PC-9 (cell line): ENCODE measurements at regions not wholly inside any gene's neighbourhood (a gene's known extent, or its start where the extent isn't known, plus 50 kb on each side); places are given as distances from the start of the nearest gene placed in this dataset.

Experiments
- BruUV-seq: library from RNA; stranded (reverse); fragments of 400-500 nt; replicated peaks from 2 replicates; lab custom pipeline; 2021; lab: Mats Ljungman, UMichigan
- CTCF ChIA-PET: fragments of 300-600 bp; sonication (Branson Sonifier 250); formaldehyde crosslinking; loops from one replicate; lab custom pipeline; 2022; ENCODE audit warnings: antibody characterized with exemption; lab: Charles Lee
- POLR2A ChIA-PET: fragments of 300-600 bp; sonication (Branson Sonifier 250); formaldehyde crosslinking; loops from one replicate; lab custom pipeline; 2022; ENCODE audit warnings: antibody characterized with exemption; ENCODE audit not compliant: unreplicated experiment; lab: Charles Lee
- DNase-seq, 2 experiments: peaks; one replicate each; pipeline versions ENCODE4 v3.0.0 to v3.0.0-alpha.2; 2015 to 2022; ENCODE audit warnings: mixed read lengths in 1 of 2
- H2AFZ ChIP-seq: fragments of 200-600 bp; sonication (generic); 2 replicates; pipeline ENCODE4 v1.8.1; 2017; ENCODE audit warnings: antibody characterized with exemption
- H3F3A ChIP-seq: fragments of 200-600 bp; sonication (generic); 2 replicates; pipeline ENCODE4 v1.8.1; 2017; ENCODE audit warnings: antibody characterized with exemption, mild to moderate bottlenecking, low read depth; ENCODE audit not compliant: insufficient read depth
- H3K27ac ChIP-seq: fragments of 200-600 bp; sonication (generic); 2 replicates; pipeline ENCODE4 v1.6.1; 2016; ENCODE audit warnings: mixed run types
- H3K27me3 ChIP-seq: fragments of 200-600 bp; sonication (generic); 2 replicates; pipeline ENCODE4 v1.6.1; 2016; ENCODE audit warnings: low read depth, mixed run types; ENCODE audit not compliant: insufficient read depth
- H3K36me3 ChIP-seq: fragments of 200-600 bp; sonication (generic); 2 replicates; pipeline ENCODE4 v1.6.1; 2016; ENCODE audit warnings: low read depth, mixed run types
- H3K4me1 ChIP-seq: fragments of 200-600 bp; sonication (generic); replicated peaks from 2 replicates; pipeline ENCODE4 v1.6.1; 2016; ENCODE audit warnings: mixed run types; ENCODE audit not compliant: insufficient read depth
- H3K4me2 ChIP-seq: fragments of 200-600 bp; sonication (generic); 2 replicates; pipeline ENCODE4 v1.6.1; 2017; ENCODE audit warnings: mixed run types
- H3K4me3 ChIP-seq: fragments of 200-600 bp; sonication (generic); 2 replicates; pipeline ENCODE4 v1.6.1; 2016; ENCODE audit warnings: mixed run types
- H3K79me2 ChIP-seq: fragments of 200-600 bp; sonication (generic); 2 replicates; pipeline ENCODE4 v1.6.1; 2017; ENCODE audit warnings: low read depth, mixed run types
- H3K9me2 ChIP-seq: fragments of 200-600 bp; sonication (generic); 2 replicates; pipeline ENCODE4 v1.8.1; 2017; ENCODE audit warnings: mild to moderate bottlenecking; ENCODE audit not compliant: insufficient read depth
- H3K9me3 ChIP-seq: fragments of 200-600 bp; sonication (generic); 2 replicates; pipeline ENCODE4 v1.8.1; 2016; ENCODE audit warnings: low read depth; ENCODE audit not compliant: insufficient read depth
- H4K20me1 ChIP-seq: fragments of 200-600 bp; sonication (generic); 2 replicates; pipeline ENCODE4 v1.8.1; 2017; ENCODE audit not compliant: insufficient read depth
- EZH2 ChIP-seq: fragments of 200-600 bp; sonication (generic); IDR thresholded peaks from 2 replicates; pipeline ENCODE4 v1.8.0; 2017; ENCODE audit warnings: antibody characterized with exemption, low read depth
- intact Hi-C: fragments of 100-400 bp; cut with micrococcal nuclease; formaldehyde crosslinking; loops from one replicate; pipeline ENCODE4 v1.10.0; 2022; ENCODE audit not compliant: unreplicated experiment
- TF ChIP-seq, protein P1 (sequence below): fragments of 200-600 bp; sonication (generic); conservative IDR thresholded peaks from 2 replicates; pipeline ENCODE4 v1.6.1; 2017; ENCODE audit warnings: mixed run types, antibody characterized with exemption, mild to moderate bottlenecking, moderate library complexity

DNA sequence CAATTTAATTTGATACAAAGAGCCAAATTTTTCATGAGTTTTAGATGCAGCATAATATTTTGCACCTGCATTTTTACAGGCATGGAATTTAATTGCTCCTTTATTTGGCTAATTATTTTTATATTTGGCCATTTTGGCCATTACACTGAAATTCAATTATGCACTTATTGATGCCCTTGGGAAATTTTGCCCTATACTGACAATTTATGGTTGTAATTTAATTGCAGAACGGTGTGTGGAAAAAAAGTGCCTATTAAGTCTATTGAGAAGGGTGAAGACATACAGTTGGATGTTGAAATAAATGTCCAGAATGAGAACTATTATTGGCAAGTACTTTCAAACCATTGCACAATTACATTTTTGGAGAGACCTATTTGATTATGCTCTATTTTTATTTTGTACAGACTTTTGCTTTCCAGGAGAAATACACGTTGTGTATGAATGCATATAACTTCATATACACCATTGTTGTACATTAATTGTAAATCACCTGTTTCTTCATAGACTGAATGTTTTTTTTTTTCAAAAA lies 1319.3 kb upstream of the CDH2 start:
- POLR2A ChIA-PET: no interaction called here

DNA sequence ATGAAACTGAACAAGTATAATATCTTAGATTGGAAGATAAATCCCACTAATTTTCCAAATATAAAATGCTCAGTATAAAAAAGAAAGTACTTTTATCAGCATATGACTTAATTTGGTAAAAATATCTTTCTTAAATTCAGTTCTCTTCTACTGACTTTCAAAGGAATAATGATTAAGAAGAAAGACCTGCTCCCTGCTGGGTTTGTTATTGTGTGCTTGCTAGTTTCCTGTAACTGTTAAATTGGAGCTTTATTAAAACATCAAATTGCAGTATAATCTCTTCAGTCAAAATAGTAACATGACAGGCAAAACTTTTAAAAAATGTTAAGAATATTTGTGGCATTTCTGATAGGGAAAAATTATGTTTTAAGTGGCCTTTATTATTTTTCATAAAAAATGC lies 1317.4 kb upstream of the CDH2 start:
- POLR2A ChIA-PET: no interaction called here
- Histone ChIP-seq H3K27me3 (no peaks in the 10 kb centered on the region), H3K27ac (no peak overlapping the region), H3K79me2 (no peaks in the 10 kb centered on the region), H3F3A (no peaks in the 10 kb centered on the region), H3K9me3 (no peaks in the 10 kb centered on the region), H3K4me2 (no peak overlapping the region), H3K9me2 (no peaks in the 10 kb centered on the region), H3K36me3 (no peaks in the 10 kb centered on the region), H3K4me1 (no peaks in the 10 kb centered on the region), H4K20me1 (no peaks in the 10 kb centered on the region), H3K4me3 (no peak overlapping the region), H2AFZ (no peak overlapping the region)
- no peak for DNase-seq
- CTCF ChIA-PET: no interaction called here
- intact Hi-C loops: no loop called here
- no TSS peak for BruUV-seq
- TF ChIP-seq, protein P1, sequence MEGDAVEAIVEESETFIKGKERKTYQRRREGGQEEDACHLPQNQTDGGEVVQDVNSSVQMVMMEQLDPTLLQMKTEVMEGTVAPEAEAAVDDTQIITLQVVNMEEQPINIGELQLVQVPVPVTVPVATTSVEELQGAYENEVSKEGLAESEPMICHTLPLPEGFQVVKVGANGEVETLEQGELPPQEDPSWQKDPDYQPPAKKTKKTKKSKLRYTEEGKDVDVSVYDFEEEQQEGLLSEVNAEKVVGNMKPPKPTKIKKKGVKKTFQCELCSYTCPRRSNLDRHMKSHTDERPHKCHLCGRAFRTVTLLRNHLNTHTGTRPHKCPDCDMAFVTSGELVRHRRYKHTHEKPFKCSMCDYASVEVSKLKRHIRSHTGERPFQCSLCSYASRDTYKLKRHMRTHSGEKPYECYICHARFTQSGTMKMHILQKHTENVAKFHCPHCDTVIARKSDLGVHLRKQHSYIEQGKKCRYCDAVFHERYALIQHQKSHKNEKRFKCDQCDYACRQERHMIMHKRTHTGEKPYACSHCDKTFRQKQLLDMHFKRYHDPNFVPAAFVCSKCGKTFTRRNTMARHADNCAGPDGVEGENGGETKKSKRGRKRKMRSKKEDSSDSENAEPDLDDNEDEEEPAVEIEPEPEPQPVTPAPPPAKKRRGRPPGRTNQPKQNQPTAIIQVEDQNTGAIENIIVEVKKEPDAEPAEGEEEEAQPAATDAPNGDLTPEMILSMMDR: no peak

More for the DNA sequence above, 1319.3 kb upstream of the CDH2 start:
- H3K27me3 ChIP-seq: no peaks in the 10 kb centered on the region
- H3K4me2 ChIP-seq: no peak overlapping the region
- DNase-seq: no peak
- H3K9me2 ChIP-seq: no peaks in the 10 kb centered on the region
- CTCF ChIA-PET: no interaction called here
- BruUV-seq: no TSS peak
- no peaks in the 10 kb centered on the region for H3K79me2 ChIP-seq
- H3K9me3 ChIP-seq: no peaks in the 10 kb centered on the region
- TF ChIP-seq, protein P1: no peak
- no peak for TF ChIP-seq EZH2
- no peak overlapping the region for H3K4me3 ChIP-seq
- no peaks in the 10 kb centered on the region for H3K4me1 ChIP-seq
- H3F3A ChIP-seq: no peaks in the 10 kb centered on the region
- H2AFZ ChIP-seq: no peak overlapping the region
- intact Hi-C loops: no loop called here
- H4K20me1 ChIP-seq: no peaks in the 10 kb centered on the region
- H3K36me3 ChIP-seq: no peaks in the 10 kb centered on the region
- no peak overlapping the region for H3K27ac ChIP-seq

DNA sequence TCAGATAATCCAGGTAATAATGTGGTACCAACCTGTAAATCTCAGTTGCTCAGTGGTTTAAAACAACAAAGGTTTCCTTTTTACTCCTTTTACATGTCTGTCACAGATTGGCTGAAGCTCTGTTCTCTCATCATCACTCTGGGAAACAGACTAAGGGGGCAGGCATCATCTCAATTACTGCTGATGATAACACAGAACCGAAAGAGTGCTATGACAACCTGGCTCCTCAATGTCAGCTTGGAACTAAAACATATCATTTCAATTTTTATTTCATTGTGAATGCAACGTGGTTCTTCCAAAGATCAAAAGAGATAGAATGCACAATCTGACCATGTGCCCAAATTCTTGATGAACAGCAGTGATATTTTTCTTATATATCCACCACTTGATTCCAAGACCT lies 1315.0 kb upstream of the CDH2 start:
- intact Hi-C loops: no loop called here
- POLR2A ChIA-PET: no interaction called here
- CTCF ChIA-PET: no interaction called here
- Histone ChIP-seq H3K36me3 (no peaks in the 10 kb centered on the region), H3F3A (no peaks in the 10 kb centered on the region), H3K27ac (no peak overlapping the region), H4K20me1 (no peaks in the 10 kb centered on the region), H3K4me1 (no peaks in the 10 kb centered on the region), H3K4me2 (no peak overlapping the region), H3K4me3 (no peak overlapping the region), H3K9me2 (no peaks in the 10 kb centered on the region), H3K9me3 (no peaks in the 10 kb centered on the region), H2AFZ (no peak overlapping the region), H3K27me3 (no peaks in the 10 kb centered on the region), H3K79me2 (no peaks in the 10 kb centered on the region)
- no peak for DNase-seq
- no TSS peak for BruUV-seq
- TF ChIP-seq, protein P1: no peak
- no peak for TF ChIP-seq EZH2
